GM20000 (cell line): ENCODE measurements at regions not wholly inside any gene's neighbourhood (a gene's known extent, or its start where the extent isn't known, plus 50 kb on each side); places are given as distances from the start of the nearest gene placed in this dataset.
"Not testable (repeated sequence)": the region's sequence is repeated elsewhere in the genome, so short reads cannot be mapped to it uniquely, and the experiment has no call there.

ENCODE experiments used
- DNase-seq: peaks from one replicate; pipeline ENCODE4 v3.0.0; 2012; ENCODE audit warnings: low spot score
- TF ChIP-seq, protein P1 (sequence below): IDR thresholded peaks from 2 replicates; pipeline ENCODE4 v1.5.1; 2012; ENCODE audit warnings: mild to moderate bottlenecking, control low read depth; ENCODE audit errors: extremely low read depth, missing control alignments

DNA sequence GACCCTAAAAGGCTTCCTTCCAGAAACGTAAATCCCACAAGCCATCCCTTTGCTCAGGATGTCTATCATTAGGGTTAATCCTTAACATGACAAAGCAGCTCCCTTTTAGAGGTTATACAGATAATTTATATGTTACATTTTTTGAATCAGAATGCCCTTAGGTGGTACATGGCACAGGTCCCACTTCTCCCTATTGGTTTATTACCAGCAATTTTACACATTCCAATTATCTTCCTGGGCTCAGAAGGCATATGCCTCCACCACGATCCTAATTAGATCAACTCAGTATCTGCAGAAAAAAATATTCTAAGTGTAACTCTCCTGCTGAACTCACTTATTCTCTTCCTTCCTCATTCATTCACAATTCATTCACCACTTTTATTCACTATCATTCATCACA is 507.0 kb upstream of the MAP2 start:
- TF ChIP-seq, protein P1, sequence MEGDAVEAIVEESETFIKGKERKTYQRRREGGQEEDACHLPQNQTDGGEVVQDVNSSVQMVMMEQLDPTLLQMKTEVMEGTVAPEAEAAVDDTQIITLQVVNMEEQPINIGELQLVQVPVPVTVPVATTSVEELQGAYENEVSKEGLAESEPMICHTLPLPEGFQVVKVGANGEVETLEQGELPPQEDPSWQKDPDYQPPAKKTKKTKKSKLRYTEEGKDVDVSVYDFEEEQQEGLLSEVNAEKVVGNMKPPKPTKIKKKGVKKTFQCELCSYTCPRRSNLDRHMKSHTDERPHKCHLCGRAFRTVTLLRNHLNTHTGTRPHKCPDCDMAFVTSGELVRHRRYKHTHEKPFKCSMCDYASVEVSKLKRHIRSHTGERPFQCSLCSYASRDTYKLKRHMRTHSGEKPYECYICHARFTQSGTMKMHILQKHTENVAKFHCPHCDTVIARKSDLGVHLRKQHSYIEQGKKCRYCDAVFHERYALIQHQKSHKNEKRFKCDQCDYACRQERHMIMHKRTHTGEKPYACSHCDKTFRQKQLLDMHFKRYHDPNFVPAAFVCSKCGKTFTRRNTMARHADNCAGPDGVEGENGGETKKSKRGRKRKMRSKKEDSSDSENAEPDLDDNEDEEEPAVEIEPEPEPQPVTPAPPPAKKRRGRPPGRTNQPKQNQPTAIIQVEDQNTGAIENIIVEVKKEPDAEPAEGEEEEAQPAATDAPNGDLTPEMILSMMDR, result no peak

DNA sequence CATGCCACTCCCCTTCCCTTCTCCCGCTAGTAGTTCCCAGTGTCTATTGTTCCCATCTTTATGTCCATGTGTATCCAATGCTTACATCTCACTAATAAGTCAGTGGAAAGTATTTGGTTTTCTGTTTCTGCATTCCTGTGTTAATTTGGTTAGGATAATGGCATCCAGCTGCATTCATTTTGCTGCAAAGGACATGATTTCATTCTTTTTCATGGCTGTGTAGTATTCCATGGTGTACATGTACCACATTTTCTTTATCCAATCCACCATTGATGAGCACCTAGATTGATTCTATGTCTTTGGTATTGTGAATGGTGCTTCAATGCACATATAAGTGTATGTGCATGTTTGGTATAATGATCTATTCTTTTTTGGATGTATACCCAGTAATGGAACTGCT is 502.5 kb upstream of the MAP2 start:
- DNase-seq, result not testable (repeated sequence)

More for the DNA sequence above, 507.0 kb upstream of the MAP2 start:
- DNase-seq, result no peak

DNA sequence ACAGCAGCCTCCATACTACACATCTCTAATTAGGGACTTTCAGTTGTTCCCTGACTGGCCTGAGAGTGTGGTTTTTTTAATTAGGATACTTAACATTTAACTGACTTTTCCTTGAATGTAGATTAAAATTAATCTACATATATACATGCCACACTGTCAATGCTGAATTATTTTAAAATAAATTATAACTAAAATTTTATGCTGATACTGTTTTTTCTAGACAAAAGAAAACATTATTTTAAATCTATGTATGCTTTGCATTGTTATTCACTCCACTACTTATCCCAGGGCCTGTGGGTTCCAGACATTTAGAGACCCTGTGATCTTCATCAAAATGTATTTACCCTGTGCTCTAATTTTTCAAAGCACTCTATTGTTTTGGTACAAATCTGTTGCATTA is 496.0 kb upstream of the MAP2 start:
- TF ChIP-seq, protein P1, result no peak

DNA sequence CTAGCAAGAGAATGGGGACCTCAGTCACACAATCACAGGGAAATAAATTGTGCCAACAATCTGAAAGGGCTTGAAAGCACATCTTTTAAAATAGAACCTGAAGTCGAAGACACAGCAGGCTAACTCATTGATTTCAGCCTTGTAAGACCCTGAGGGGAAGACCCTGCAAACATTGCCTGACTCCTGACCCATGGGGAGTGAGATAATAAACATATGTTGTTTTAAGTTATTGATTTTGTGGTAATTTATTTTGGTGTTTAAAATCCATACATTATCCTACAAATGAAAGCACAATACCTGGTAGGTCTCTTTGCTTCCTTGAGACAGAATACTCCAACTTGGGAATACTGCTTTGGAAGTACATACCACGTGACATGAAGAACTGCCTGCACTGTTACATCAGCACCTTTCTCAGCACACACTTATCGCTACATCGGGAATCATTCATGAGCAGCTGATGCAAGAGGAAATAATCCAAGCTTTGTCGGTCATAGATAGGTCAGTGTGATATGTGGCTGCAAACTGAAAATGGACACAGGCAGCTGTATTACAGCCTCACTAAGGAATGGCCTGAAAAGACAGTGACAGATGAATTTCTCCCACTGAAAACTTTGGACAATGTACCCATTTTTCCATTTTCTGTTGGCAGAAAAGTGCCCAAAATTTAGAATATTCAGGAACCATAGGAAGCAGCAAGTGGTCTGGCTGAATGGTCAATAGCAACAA is 494.5 kb upstream of the MAP2 start:
- DNase-seq, result no peak
- TF ChIP-seq, protein P1, result no peak

More for the DNA sequence above, 496.0 kb upstream of the MAP2 start:
- no peak for DNase-seq

DNA sequence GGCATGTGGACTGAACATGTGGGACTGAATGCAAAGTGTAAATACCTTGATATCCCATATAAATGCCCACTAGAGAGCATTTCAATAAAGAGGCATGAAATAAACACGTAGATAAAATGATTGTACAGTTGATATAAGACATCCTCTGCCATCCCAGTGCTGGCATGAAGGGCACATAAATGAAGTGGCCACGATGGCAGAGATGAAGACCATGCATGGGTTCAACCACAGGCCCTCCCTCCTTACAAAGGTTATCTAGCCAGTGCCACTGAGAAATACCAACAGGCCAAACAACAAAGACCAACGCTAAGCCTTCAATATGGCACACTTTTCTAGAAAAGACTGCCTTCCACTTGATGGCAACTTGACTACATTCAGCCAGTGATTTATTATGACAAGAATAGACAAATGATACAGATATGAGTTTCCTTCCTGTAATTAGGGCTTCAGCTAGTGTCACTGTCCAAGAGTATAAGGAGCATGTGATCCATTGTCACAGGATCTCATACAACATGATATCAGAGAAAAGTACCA is 493.9 kb upstream of the MAP2 start:
- DNase-seq, result no peak
- TF ChIP-seq, protein P1, result no peak

DNA sequence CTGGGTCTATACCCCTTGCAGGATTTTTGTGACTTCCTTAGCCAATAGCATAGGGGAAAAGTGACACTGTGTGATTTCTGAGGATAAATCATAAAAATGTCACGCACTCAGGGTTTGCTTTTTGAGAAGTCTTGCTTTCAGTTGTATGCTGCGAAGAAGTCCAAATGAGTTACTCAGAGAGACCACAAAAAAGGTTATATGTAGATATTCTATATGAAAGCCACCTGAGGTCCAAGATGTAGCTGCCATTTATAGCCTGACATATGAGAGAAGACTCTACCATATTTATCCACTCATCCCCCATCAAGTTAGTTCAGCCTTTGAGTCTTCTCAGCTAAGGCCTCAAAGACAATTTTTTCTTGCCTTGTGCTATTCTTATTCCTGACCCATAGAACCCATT is 488.3 kb upstream of the MAP2 start:
- no peak for DNase-seq

DNA sequence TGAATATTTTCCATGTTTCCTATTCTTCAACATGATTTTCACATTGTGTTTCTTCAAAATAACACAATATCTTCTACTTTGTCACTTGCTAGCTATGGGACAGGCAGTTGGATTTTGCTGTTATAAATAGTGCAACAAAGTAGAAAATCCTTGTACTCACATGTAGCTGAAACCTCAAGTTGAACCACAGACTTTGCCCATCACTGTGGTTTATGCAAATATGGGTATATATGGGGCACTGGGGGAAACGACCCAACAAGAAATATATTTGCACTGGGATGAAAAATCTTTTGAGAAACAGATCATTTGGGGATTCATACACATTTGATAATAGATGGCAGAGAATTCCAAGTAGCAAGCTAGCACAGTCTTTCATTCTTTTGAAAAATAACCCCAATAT is 486.3 kb upstream of the MAP2 start:
- no peak for DNase-seq
- TF ChIP-seq, protein P1, result no peak

More for the DNA sequence above, 488.3 kb upstream of the MAP2 start:
- TF ChIP-seq, protein P1, result no peak

DNA sequence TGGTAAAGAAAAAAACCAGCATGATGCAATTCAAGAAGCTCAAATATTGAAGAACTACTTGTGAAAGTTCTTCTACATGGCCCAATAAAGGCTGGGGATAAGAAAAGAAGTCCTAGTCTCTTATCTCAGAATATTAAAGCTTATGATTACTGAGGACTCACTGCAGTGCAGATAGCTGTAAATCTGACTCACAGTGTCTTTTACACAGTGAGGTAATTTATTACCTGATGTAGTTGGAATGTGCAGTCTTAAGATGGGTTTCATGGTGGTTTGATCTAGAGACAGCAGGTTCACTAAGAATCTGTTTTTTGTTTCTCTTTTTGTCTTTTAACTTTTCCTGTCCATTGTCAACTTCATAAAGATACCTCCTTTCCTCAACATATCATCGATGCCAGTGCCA is 484.0 kb upstream of the MAP2 start:
- TF ChIP-seq, protein P1, result no peak
- DNase-seq, result no peak
